ENCODE measurements at regions not wholly inside any gene's neighbourhood (a gene's known extent, or its start where the extent isn't known, plus 50 kb on each side); places are given as distances from the start of the nearest gene placed in this dataset.

GRCh38 chr4:13201241-13201640 lies 282.9 kb downstream of the RAB28 start:
- DNase-seq (ENCODE audit: low read depth in 2 of 2): no peak
- TF ChIP-seq CTCF (IDR thresholded peaks at IDR 0.05; ENCODE audit: low read depth, low read length): no peak

GRCh38 chr4:13196721-13197120 lies 287.4 kb downstream of the RAB28 start:
- TF ChIP-seq CTCF (IDR thresholded peaks at IDR 0.05; ENCODE audit: low read depth, low read length): no peak
- H3K4me3 ChIP-seq (replicated peaks in 1 of 2; ENCODE audit: low read depth in 2 of 2, low read length in 2 of 2): no peak overlapping the region
- DNase-seq (ENCODE audit: low read depth in 2 of 2): no peak

More at GRCh38 chr4:13201241-13201640, 282.9 kb downstream of the RAB28 start:
- H3K4me3 ChIP-seq (replicated peaks in 1 of 2; ENCODE audit: low read depth in 2 of 2, low read length in 2 of 2): no peak overlapping the region

- TF ChIP-seq CTCF (IDR thresholded peaks at IDR 0.05; ENCODE audit: low read depth, low read length): no peak
- no peak for DNase-seq (ENCODE audit: low read depth in 2 of 2)
- no peak overlapping the region for H3K4me3 ChIP-seq (replicated peaks in 1 of 2; ENCODE audit: low read depth in 2 of 2, low read length in 2 of 2)
Observed at GRCh38 chr4:13193662-13194061, 290.5 kb downstream of the RAB28 start.

- H3K4me3 ChIP-seq (replicated peaks in 1 of 2; ENCODE audit: low read depth in 2 of 2, low read length in 2 of 2): no peak overlapping the region
- no peak for DNase-seq (ENCODE audit: low read depth in 2 of 2)
- TF ChIP-seq CTCF (IDR thresholded peaks at IDR 0.05; ENCODE audit: low read depth, low read length): no peak
Observed at GRCh38 chr4:13190093-13190721, 293.9 kb downstream of the RAB28 start.

- TF ChIP-seq CTCF (IDR thresholded peaks at IDR 0.05; ENCODE audit: low read depth, low read length): no peak
- no peak for DNase-seq (ENCODE audit: low read depth in 2 of 2)
Observed at GRCh38 chr4:13184199-13184598, 299.9 kb downstream of the RAB28 start.

GRCh38 chr4:13182133-13182532 lies 302.0 kb downstream of the RAB28 start:
- DNase-seq (ENCODE audit: low read depth in 2 of 2): no peak
- no peak overlapping the region for H3K4me3 ChIP-seq (replicated peaks in 1 of 2; ENCODE audit: low read depth in 2 of 2, low read length in 2 of 2)
- no peak for TF ChIP-seq CTCF (IDR thresholded peaks at IDR 0.05; ENCODE audit: low read depth, low read length)

More at GRCh38 chr4:13184199-13184598, 299.9 kb downstream of the RAB28 start:
- no peak overlapping the region for H3K4me3 ChIP-seq (replicated peaks in 1 of 2; ENCODE audit: low read depth in 2 of 2, low read length in 2 of 2)

GRCh38 chr4:13181681-13182080 lies 302.5 kb downstream of the RAB28 start:
- H3K4me3 ChIP-seq (replicated peaks in 1 of 2; ENCODE audit: low read depth in 2 of 2, low read length in 2 of 2): no peak overlapping the region
- no peak for TF ChIP-seq CTCF (IDR thresholded peaks at IDR 0.05; ENCODE audit: low read depth, low read length)
- no peak for DNase-seq (ENCODE audit: low read depth in 2 of 2)

Measured in cardiac fibroblast (primary cell).